IMR-90 (cell line): ENCODE measurements at regions not wholly inside any gene's neighbourhood (a gene's known extent, or its start where the extent isn't known, plus 50 kb on each side); places are given as distances from the start of the nearest gene placed in this dataset.

Experiments used
- ATAC-seq: fragments of 200-7000 bp; cut with Tn5 transposase; 2 replicates; pipeline ENCODE4 v1.9.1; 2020; ENCODE audit warnings: low read depth, mild to moderate bottlenecking, moderate library complexity
- BruUV-seq: library from RNA; stranded (reverse); fragments of 400-500 nt; replicated peaks from 2 replicates; lab custom pipeline; 2021; lab: Mats Ljungman, UMichigan
- CTCF ChIA-PET: fragments of 300-600 bp; formaldehyde crosslinking; extraction: SDS; loops from one replicate; lab custom pipeline; 2021; ENCODE audit warnings: antibody characterized with exemption; lab: Yijun Ruan, JAX
- POLR2A ChIA-PET: fragments of 300-600 bp; sonication (Branson Sonifier 250); formaldehyde crosslinking; loops from one replicate; lab custom pipeline; 2022; ENCODE audit warnings: antibody characterized with exemption; ENCODE audit not compliant: unreplicated experiment; lab: Charles Lee
- DNase-seq: peaks from one replicate; pipeline ENCODE4 v3.0.0; 2013
- H2AFZ ChIP-seq: replicated peaks from 2 replicates; pipeline ENCODE3; 2013; ENCODE audit warnings: low read length, mild to moderate bottlenecking; ENCODE audit not compliant: poor library complexity
- H2AK5ac ChIP-seq: 2 replicates; pipeline ENCODE4 v1.6.1; 2013; ENCODE audit warnings: low read depth, low read length, inconsistent platforms
- H2AK9ac ChIP-seq: replicated peaks from 2 replicates; pipeline ENCODE3; 2013; ENCODE audit warnings: mild to moderate bottlenecking, low read depth, low read length, moderate library complexity; ENCODE audit not compliant: poor library complexity
- H2BK120ac ChIP-seq: 2 replicates; pipeline ENCODE4 v1.6.1; 2013; ENCODE audit warnings: low read depth, low read length, inconsistent platforms
- H2BK15ac ChIP-seq: 3 replicates; pipeline ENCODE4 v1.6.1; 2013; ENCODE audit warnings: low read depth, low read length, inconsistent platforms
- H2BK20ac ChIP-seq: 2 replicates; pipeline ENCODE4 v1.6.1; 2013; ENCODE audit warnings: low read depth, mild to moderate bottlenecking, inconsistent platforms, low read length, moderate library complexity
- H2BK5ac ChIP-seq: 2 replicates; pipeline ENCODE4 v1.6.1; 2013; ENCODE audit warnings: mild to moderate bottlenecking, low read depth, low read length, inconsistent platforms; ENCODE audit not compliant: poor library complexity, severe bottlenecking
- H3K14ac ChIP-seq: replicated peaks from 2 replicates; pipeline ENCODE4 v1.6.1; 2013; ENCODE audit warnings: low read depth, low read length, inconsistent platforms
- H3K18ac ChIP-seq: 2 replicates; pipeline ENCODE4 v1.6.1; 2013; ENCODE audit warnings: low read depth, low read length, control low read depth
- H3K23ac ChIP-seq: 2 replicates; pipeline ENCODE4 v1.6.1; 2013; ENCODE audit warnings: low read depth, low read length, inconsistent platforms
- H3K27ac ChIP-seq: 2 replicates; pipeline ENCODE4 v1.5.1; 2013; ENCODE audit warnings: mild to moderate bottlenecking, control low read depth, low read length; ENCODE audit not compliant: insufficient read depth
- H3K27me3 ChIP-seq: 2 replicates; pipeline ENCODE4 v1.6.1; 2013; ENCODE audit warnings: low read length; ENCODE audit not compliant: control insufficient read depth, insufficient read depth
- H3K36me3 ChIP-seq: 2 replicates; pipeline ENCODE4 v1.6.1; 2013; ENCODE audit warnings: low read length, mixed read lengths; ENCODE audit not compliant: control insufficient read depth, insufficient read depth
- H3K4ac ChIP-seq: 2 replicates; pipeline ENCODE4 v1.6.1; 2013; ENCODE audit warnings: low read depth, low read length, inconsistent platforms
- H3K4me1 ChIP-seq: 2 replicates; pipeline ENCODE4 v1.6.1; 2013; ENCODE audit warnings: low read length, mixed read lengths; ENCODE audit not compliant: control insufficient read depth, insufficient read depth
- H3K4me2 ChIP-seq: 2 replicates; pipeline ENCODE4 v1.6.1; 2013; ENCODE audit warnings: low read depth, mild to moderate bottlenecking, control low read depth, low read length, moderate library complexity
- H3K4me3 ChIP-seq: 2 replicates; pipeline ENCODE4 v1.5.1; 2013; ENCODE audit warnings: low read depth, mild to moderate bottlenecking, control low read depth, low read length, moderate library complexity; ENCODE audit not compliant: insufficient read depth
- H3K56ac ChIP-seq: 2 replicates; pipeline ENCODE4 v1.6.1; 2013; ENCODE audit warnings: low read length, inconsistent platforms; ENCODE audit not compliant: insufficient read depth; ENCODE audit errors: extremely low read depth
- H3K79me1 ChIP-seq, 2 experiments: 2 replicates each; pipeline ENCODE4 v1.6.1; 2013; ENCODE audit warnings: low read length in 2 of 2, inconsistent platforms in 1 of 2, low read depth in 1 of 2
- H3K9ac ChIP-seq: 2 replicates; pipeline ENCODE4 v1.6.1; 2013; ENCODE audit warnings: low read depth, low read length, control low read depth
- H3K9me1 ChIP-seq: 2 replicates; pipeline ENCODE4 v1.6.1; 2013; ENCODE audit warnings: low read length, inconsistent platforms; ENCODE audit not compliant: insufficient read depth
- H3K9me3 ChIP-seq: 2 replicates; pipeline ENCODE4 v1.6.1; 2013; ENCODE audit warnings: low read length; ENCODE audit not compliant: control insufficient read depth, insufficient read depth
- H4K20me1 ChIP-seq: 2 replicates; pipeline ENCODE4 v1.6.1; 2013; ENCODE audit warnings: low read length, inconsistent platforms; ENCODE audit not compliant: insufficient read depth
- H4K5ac ChIP-seq: 2 replicates; pipeline ENCODE4 v1.6.1; 2013; ENCODE audit warnings: mild to moderate bottlenecking, low read depth, low read length, control low read depth
- H4K8ac ChIP-seq, 2 experiments: 2 replicates each; pipeline ENCODE4 v1.6.1; 2013; ENCODE audit warnings: low read depth in 2 of 2, low read length in 2 of 2, control low read depth in 1 of 2, inconsistent platforms in 1 of 2
- H4K91ac ChIP-seq: 2 replicates; pipeline ENCODE4 v1.6.1; 2013; ENCODE audit warnings: low read depth, low read length, inconsistent platforms; ENCODE audit not compliant: insufficient read depth
- CHD1 ChIP-seq: IDR thresholded peaks from 2 replicates; pipeline ENCODE4 v1.6.1; 2012; ENCODE audit warnings: low read depth, low read length, improper control_type of control experiment
- MXI1 ChIP-seq: IDR thresholded peaks from 2 replicates; pipeline ENCODE4 v1.6.1; 2012; ENCODE audit warnings: low read depth, mild to moderate bottlenecking, low read length, moderate library complexity, borderline replicate concordance
- NFE2L2 ChIP-seq: fragments of 150-350 bp; IDR thresholded peaks from 2 replicates; pipeline ENCODE4 v1.6.1; 2016; ENCODE audit warnings: low read depth, mild to moderate bottlenecking, low read length
- POLR2A ChIP-seq: IDR thresholded peaks from 2 replicates; pipeline ENCODE4 v1.6.1; 2012; ENCODE audit warnings: mild to moderate bottlenecking, low read depth, low read length
- RCOR1 ChIP-seq: IDR thresholded peaks from 2 replicates; pipeline ENCODE4 v1.6.1; 2012; ENCODE audit warnings: mild to moderate bottlenecking, low read length, improper control_type of control experiment; ENCODE audit not compliant: insufficient replicate concordance
- WGBS, 2 experiments: methylation state at CpG; one replicate each; pipeline versions ENCODE4 v1.1.5 to v1.1.7; 2013; ENCODE audit warnings: missing lambda C conversion rate in 2 of 2; ENCODE audit not compliant: insufficient read length in 1 of 2; ENCODE audit errors: extremely low coverage in 2 of 2; 5-methylcytosine and 5-hydroxymethylcytosine counted together
- dilution Hi-C: fragments of 300-500 bp; cut with HindIII; formaldehyde crosslinking; loops from one replicate; pipeline ENCODE4 v1.14.3; 2018; ENCODE audit warnings: low sequenced_read_pairs; ENCODE audit not compliant: unreplicated experiment
- in situ Hi-C: fragments of 300-500 bp; cut with MboI; formaldehyde crosslinking; loops from 3 replicates; pipeline ENCODE4 v1.14.3; 2019; ENCODE audit warnings: low sequenced_read_pairs, inconsistent platforms, mixed read lengths
- intact Hi-C: fragments of 100-400 bp; cut with micrococcal nuclease; formaldehyde crosslinking; loops from 2 replicates; pipeline ENCODE4 v1.10.0; 2022

GRCh38 chr20:12051206-12052163 lies 133.8 kb downstream of the BTBD3 start:
- no peak for ATAC-seq
- DNase-seq = no peak
- Histone ChIP-seq H3K23ac (no peak overlapping the region), H4K20me1 (no peaks in the 10 kb centered on the region), H3K4me1 (peaks cover 9% of the 10 kb centered on the region), H3K56ac (no peak overlapping the region), H3K9me1 (peaks cover 14% of the 10 kb centered on the region), H2AFZ (no peak overlapping the region), H3K9ac (no peak overlapping the region), H2BK15ac (no peak overlapping the region; the same call in 2 of the 3 replicates), H2BK120ac (peak overlapping the region; percentile 96; the same call in 1 of the 2 replicates), H3K4ac (no peak overlapping the region), H3K4me2 (no peak overlapping the region), H3K79me1 (no peaks in the 10 kb centered on the region; a peak in 1 of 4 replicates), H3K9me3 (no peaks in the 10 kb centered on the region), H3K27ac (no peak overlapping the region), H2BK5ac (no peak overlapping the region), H3K27me3 (no peaks in the 10 kb centered on the region), H2AK9ac (no peak overlapping the region), H4K8ac (no peak overlapping the region; a peak in 1 of 4 replicates), H3K14ac (no peak overlapping the region), H4K91ac (no peak overlapping the region), H2AK5ac (no peak overlapping the region), H3K18ac (no peak overlapping the region), H3K4me3 (no peak overlapping the region), H3K36me3 (no peaks in the 10 kb centered on the region), H2BK20ac (peak overlapping the region; percentile 48; the same call in 1 of the 2 replicates), H4K5ac (no peak overlapping the region)
- BruUV-seq = no TSS peak
- WGBS, 2 experiments = 92% methylated on average over 5 of the region's 9 CpGs; no CpG with 5 or more reads in 1 of the 2 experiments
- intact Hi-C loops (no loop called here), dilution Hi-C loops (no loop called here), in situ Hi-C loops (no loop called here)
- CTCF ChIA-PET = no interaction called here
- TF ChIP-seq RCOR1 = no peak
- TF ChIP-seq MXI1 = no peak
- TF ChIP-seq POLR2A = no peak
- no peak for TF ChIP-seq CHD1
- TF ChIP-seq NFE2L2 = no peak
- POLR2A ChIA-PET = no interaction called here
